GM12873 (cell line): ENCODE measurements at regions not wholly inside any gene's neighbourhood (a gene's known extent, or its start where the extent isn't known, plus 50 kb on each side); places are given as distances from the start of the nearest gene placed in this dataset.

Experiments
- TF ChIP-seq, protein P1 (sequence below): IDR thresholded peaks from 2 replicates; pipeline ENCODE4 v1.5.1; 2012; ENCODE audit warnings: low read depth, mild to moderate bottlenecking, moderate library complexity, low read length, control low read depth; ENCODE audit not compliant: insufficient read depth; ENCODE audit errors: missing control alignments

DNA sequence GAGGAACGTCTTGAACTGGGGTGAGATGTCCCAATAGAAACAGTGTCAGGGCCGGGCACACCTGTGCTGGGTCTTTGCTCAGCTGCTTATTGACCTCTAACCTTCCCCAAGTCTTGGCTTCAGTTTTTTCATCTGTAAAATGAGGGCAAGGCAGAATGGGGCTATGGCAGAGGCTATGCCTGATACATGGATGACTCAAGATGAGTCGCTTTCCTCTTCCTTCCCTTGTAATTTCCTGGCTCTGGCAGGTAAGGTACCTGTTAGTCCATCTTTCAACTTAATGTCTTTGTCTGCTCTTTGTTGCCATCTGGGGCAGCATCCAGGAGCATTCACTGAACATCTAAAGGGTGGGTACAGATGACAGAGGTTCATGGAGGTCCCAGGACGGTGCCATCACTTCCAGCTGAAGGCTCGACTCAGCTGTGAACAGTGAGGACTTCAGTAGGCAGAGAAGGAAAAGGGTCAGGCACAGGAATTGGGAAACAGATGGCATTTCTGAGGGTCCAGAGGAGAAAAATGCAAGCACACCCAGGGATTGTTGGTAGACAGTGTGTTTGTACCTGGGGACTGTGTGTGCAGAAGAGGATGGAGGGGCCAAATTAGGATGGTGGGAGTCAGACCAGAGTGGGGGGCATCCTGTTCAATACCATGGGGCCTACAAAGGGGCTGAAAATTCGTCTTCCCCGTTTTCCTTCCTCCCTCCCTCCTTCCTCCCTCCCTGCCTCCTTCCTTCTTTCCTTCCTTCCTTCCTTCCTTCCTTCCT is 268.3 kb downstream of the VRK1 start:
- TF ChIP-seq, protein P1, sequence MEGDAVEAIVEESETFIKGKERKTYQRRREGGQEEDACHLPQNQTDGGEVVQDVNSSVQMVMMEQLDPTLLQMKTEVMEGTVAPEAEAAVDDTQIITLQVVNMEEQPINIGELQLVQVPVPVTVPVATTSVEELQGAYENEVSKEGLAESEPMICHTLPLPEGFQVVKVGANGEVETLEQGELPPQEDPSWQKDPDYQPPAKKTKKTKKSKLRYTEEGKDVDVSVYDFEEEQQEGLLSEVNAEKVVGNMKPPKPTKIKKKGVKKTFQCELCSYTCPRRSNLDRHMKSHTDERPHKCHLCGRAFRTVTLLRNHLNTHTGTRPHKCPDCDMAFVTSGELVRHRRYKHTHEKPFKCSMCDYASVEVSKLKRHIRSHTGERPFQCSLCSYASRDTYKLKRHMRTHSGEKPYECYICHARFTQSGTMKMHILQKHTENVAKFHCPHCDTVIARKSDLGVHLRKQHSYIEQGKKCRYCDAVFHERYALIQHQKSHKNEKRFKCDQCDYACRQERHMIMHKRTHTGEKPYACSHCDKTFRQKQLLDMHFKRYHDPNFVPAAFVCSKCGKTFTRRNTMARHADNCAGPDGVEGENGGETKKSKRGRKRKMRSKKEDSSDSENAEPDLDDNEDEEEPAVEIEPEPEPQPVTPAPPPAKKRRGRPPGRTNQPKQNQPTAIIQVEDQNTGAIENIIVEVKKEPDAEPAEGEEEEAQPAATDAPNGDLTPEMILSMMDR: no peak

DNA sequence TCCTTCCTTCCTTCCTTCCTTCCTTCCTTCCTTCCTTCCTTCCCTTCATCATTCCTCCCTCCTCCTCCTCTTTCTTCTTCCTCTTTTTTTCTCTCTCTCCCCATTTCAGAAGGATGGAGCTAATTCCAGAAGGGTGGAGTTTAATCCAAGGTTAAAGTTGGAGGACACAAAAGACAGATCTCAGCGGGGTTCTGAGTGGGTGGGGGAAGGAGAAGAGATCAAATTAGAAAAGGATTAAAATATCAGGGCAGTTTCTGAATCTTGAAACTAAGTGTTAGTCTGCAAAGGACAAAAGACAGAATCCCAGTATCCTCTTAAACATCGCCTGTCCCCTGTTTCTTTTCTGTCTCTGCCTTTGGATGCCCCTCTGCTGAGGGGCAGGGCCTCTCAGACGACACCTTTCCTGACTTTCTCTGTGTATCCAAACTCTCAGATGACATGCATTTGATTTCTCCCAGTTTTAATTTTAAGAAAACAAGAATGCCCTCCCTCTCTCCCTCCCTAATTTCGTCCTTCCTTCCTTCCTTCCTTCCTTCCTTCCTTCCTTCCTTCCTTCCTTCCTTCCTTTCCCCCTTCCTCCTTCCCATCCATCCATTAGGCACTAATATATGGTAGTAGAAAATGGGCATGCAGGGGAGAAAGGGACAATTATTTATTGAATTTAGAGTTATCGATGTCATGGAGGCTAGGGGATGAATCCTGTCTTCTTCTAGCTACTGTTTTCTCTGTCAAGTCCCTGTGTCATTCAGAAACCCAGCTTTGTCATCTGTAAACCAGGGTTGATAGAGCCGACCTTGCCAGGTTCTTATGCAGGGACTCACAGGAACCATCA is 269.1 kb downstream of the VRK1 start:
- TF ChIP-seq, protein P1: no peak

DNA sequence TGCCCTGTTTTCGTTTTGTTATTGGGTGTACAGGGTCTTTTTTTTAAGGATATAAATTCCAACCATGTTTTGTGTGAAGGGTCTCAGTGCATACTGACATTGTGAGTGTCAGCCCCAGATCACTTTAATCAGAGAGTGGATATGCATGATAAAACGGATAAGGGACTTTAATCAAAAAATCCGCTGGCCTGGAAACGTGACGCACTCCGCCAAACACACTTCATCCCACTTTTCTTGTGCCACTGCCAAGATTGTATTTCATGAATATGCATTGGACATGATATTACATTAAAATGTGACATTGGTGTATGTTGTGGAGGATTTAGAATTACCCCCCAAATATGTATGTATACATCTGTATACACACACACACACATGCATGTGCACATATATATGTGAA is 273.1 kb downstream of the VRK1 start:
- TF ChIP-seq, protein P1: no peak

DNA sequence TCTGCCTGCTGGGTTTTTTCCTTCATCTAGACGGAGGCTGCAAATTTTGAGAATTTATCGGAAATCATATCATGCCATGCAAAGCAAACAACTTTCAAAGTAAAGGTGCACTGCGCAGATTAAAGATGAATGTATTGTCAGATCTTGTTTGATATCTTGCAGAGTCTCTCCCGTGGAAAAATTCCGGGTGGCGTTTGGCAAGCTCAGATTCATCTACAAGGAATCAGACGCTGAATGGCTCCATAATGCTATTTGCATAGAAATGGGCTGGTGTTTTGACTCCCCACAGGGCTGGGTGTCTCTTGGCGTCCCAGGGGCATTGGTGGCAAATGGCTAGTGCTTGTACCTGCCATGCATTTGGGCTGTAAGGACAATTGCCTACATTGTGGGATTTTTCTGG is 274.0 kb downstream of the VRK1 start:
- TF ChIP-seq, protein P1: no peak

DNA sequence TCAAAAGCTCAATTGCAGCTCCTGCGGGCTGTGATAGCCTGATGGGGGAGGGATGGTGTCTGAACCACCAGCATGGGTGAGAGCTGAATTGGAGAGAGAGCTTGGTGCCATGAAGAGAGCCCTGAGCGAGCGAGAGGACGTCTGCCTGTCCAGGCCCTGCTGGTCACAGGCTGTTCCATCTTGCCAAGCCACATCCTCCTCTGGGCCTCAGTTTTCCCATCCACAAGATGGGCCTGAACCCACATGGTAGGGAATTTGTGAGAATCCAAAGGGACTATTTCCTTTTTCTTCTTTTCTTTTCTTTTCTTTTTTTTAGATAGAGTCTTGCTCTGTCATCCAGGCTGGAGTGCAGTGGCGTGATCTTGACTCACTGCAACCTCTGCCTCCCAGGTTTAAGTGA is 276.4 kb downstream of the VRK1 start:
- TF ChIP-seq, protein P1: no peak

DNA sequence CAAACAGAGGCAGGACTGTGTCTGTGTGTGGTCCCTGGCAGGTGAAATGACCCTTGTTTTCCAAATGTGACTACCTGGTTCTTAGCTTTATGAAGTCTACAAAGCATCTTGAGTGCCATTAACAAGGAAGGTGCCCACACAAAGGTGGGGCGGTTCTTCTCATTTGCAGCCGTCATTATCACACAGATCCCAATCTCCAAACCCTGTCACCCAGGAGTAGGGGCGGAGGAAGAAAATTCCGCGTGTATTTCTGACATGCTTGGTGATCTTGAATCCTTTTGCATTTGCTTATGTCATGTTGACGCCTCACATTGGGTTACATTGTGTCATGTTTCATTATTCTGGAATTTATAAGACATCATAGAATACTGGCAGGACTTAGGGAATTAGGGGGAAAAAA is 277.3 kb downstream of the VRK1 start:
- TF ChIP-seq, protein P1: no peak

DNA sequence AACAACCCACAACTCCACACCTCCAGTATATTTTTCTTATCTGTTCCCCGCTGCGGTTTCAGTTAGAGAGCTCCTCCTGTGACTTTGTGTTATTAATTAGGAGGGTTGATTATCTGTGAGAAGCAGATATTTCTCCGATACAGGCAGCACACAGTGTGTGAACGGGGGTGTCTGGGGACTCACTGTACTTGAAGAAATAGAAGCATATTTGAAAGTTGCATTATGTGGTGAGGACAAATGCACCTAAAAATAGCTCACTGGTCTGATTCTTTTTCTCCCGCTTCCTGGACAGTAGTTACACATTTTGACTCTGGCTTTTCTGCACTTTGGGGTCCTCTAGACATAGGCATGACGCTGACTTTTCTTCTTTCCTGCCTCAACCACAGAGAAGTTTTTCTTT is 277.7 kb downstream of the VRK1 start:
- TF ChIP-seq, protein P1: no peak
